ENCODE measurements at regions not wholly inside any gene's neighbourhood (a gene's known extent, or its start where the extent isn't known, plus 50 kb on each side); places are given as distances from the start of the nearest gene placed in this dataset.

GRCh38 chr18:63058521-63058920, 261.0 kb downstream of the BCL2 start:
- ChIA-PET RAD21 (ENCODE audit: low non-redundant PET in 1 of 2, low total read pairs in 2 of 2, uncharacterized antibody in 2 of 2, unreplicated experiment in 2 of 2) (no interaction called here), POLR2A (no interaction called here), CTCF (no interaction called here)
- BruUV-seq (replicated peaks) = no TSS peak
- ATAC-seq = no peak
- Histone ChIP-seq H4K20me1 (ENCODE audit: insufficient read depth) (no peaks in the 10 kb centered on the region), H3K9me3 (ENCODE audit: control insufficient read depth in 1 of 2, insufficient read depth in 1 of 2, low read depth in 1 of 2, low read length in 2 of 2) (no peaks in the 10 kb centered on the region), H3K4me3 (replicated peaks in 1 of 2; ENCODE audit: low read depth in 1 of 2, low read length in 2 of 2) (no peak overlapping the region), H2AFZ (ENCODE audit: low read depth, low read length, poor library complexity, severe bottlenecking) (no peak overlapping the region), H3K9ac (ENCODE audit: low read length) (no peak overlapping the region), H3K27me3 (ENCODE audit: insufficient read depth, low read length) (no peaks in the 10 kb centered on the region), H3K27ac (ENCODE audit: low read depth, low read length) (no peak overlapping the region), H3K4me2 (ENCODE audit: low read length) (no peak overlapping the region), H3K79me2 (ENCODE audit: insufficient read depth, low read length) (no peaks in the 10 kb centered on the region), H3K9me2 (ENCODE audit: insufficient read depth) (no peaks in the 10 kb centered on the region), H3K36me3 (ENCODE audit: control insufficient read depth in 1 of 2, insufficient read depth in 2 of 2, low read length in 2 of 2) (no peaks in the 10 kb centered on the region), H3K4me1 (ENCODE audit: control insufficient read depth in 1 of 2, insufficient read depth in 2 of 2, low read length in 2 of 2) (peaks cover 0 to 5% of the 10 kb centered on the region in 2 experiments; a peak in 1 of 4 replicates)
- no peak for TF ChIP-seq ZFX (IDR thresholded peaks at IDR 0.05)
- no peak for TF ChIP-seq REST (IDR thresholded peaks at IDR 0.05; ENCODE audit: low read depth)
- no peak for TF ChIP-seq EZH2phosphoT487 (IDR thresholded peaks at IDR 0.05; ENCODE audit: borderline replicate concordance)
- no peak for TF ChIP-seq RAD21 (IDR thresholded peaks at IDR 0.05; ENCODE audit: low read depth)
- no peak for TF ChIP-seq CTCF (IDR thresholded peaks at IDR 0.05 in 2 of 3, conservative IDR thresholded peaks at IDR 0.05 in 1 of 3; ENCODE audit: borderline replicate concordance in 1 of 3, insufficient read depth in 1 of 3, low read depth in 2 of 3, low read length in 2 of 3)
- TF ChIP-seq EGR1 (IDR thresholded peaks at IDR 0.05; ENCODE audit: low read depth) = no peak
- TF ChIP-seq FOSL1 (IDR thresholded peaks at IDR 0.05; ENCODE audit: low read depth) = no peak
- TF ChIP-seq SRF (IDR thresholded peaks at IDR 0.05; ENCODE audit: low read depth) = no peak
- no peak for TF ChIP-seq EZH2 (IDR thresholded peaks at IDR 0.05)
- no peak for TF ChIP-seq SP1 (IDR thresholded peaks at IDR 0.05; ENCODE audit: low read depth)
- TF ChIP-seq POLR2A (IDR thresholded peaks at IDR 0.05; ENCODE audit: borderline replicate concordance, extremely low read depth, insufficient read depth, insufficient read length) = no peak
- TF ChIP-seq YY1 (IDR thresholded peaks at IDR 0.05; ENCODE audit: extremely low read depth, insufficient replicate concordance, low read depth, low read length) = no peak
- no peak for TF ChIP-seq ZNF274 (IDR thresholded peaks at IDR 0.05; ENCODE audit: low read depth, low read length)
- TF ChIP-seq, protein P1, sequence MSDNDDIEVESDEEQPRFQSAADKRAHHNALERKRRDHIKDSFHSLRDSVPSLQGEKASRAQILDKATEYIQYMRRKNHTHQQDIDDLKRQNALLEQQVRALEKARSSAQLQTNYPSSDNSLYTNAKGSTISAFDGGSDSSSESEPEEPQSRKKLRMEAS (IDR thresholded peaks at IDR 0.05) = no peak
- TF ChIP-seq ATF3 (IDR thresholded peaks at IDR 0.05) = no peak
- TF ChIP-seq CEBPB (IDR thresholded peaks at IDR 0.05; ENCODE audit: low read depth) = no peak
- TF ChIP-seq, protein P2, sequence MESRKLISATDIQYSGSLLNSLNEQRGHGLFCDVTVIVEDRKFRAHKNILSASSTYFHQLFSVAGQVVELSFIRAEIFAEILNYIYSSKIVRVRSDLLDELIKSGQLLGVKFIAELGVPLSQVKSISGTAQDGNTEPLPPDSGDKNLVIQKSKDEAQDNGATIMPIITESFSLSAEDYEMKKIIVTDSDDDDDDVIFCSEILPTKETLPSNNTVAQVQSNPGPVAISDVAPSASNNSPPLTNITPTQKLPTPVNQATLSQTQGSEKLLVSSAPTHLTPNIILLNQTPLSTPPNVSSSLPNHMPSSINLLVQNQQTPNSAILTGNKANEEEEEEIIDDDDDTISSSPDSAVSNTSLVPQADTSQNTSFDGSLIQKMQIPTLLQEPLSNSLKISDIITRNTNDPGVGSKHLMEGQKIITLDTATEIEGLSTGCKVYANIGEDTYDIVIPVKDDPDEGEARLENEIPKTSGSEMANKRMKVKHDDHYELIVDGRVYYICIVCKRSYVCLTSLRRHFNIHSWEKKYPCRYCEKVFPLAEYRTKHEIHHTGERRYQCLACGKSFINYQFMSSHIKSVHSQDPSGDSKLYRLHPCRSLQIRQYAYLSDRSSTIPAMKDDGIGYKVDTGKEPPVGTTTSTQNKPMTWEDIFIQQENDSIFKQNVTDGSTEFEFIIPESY (IDR thresholded peaks at IDR 0.05; ENCODE audit: extremely low read depth, insufficient replicate concordance, low read length) = no peak
- TF ChIP-seq CBX3 (IDR thresholded peaks at IDR 0.05; ENCODE audit: low read depth) = no peak
- intact Hi-C loops (cut with micrococcal nuclease) = no loop called here
- DNase-seq (ENCODE audit: low read depth, low spot score) = no peak

Measured in HCT116 (cell line).